ENCODE measurements at regions not wholly inside any gene's neighbourhood (a gene's known extent, or its start where the extent isn't known, plus 50 kb on each side); places are given as distances from the start of the nearest gene placed in this dataset.

- peak overlapping the region; percentile 19 for H3K9ac ChIP-seq (ENCODE audit: low read depth, low read length)
- no peaks in the 10 kb centered on the region for H3K9me3 ChIP-seq (replicated peaks; ENCODE audit: low read length)
- no peaks in the 10 kb centered on the region for H3K36me3 ChIP-seq (ENCODE audit: insufficient read depth, low read length)
- no peak overlapping the region for H3K4me3 ChIP-seq (ENCODE audit: low read length)
- H3K4me1 ChIP-seq (ENCODE audit: control insufficient read depth, insufficient read depth, low read length) = peaks cover 29% of the 10 kb centered on the region
- no peaks in the 10 kb centered on the region for H3K27me3 ChIP-seq (ENCODE audit: control insufficient read depth, insufficient read depth, low read length)
- H3K4me2 ChIP-seq (ENCODE audit: low read length) = no peak overlapping the region
Observed at GRCh38 chr14:50045039-50045711, 71.2 kb downstream of the VCPKMT start.

GRCh38 chr14:50045837-50046236 is 70.5 kb downstream of the VCPKMT start:
- Histone ChIP-seq H3K4me1 (ENCODE audit: control insufficient read depth, insufficient read depth, low read length) (peaks cover 23% of the 10 kb centered on the region), H3K27me3 (ENCODE audit: control insufficient read depth, insufficient read depth, low read length) (no peaks in the 10 kb centered on the region), H3K4me3 (ENCODE audit: low read length) (no peak overlapping the region), H3K4me2 (ENCODE audit: low read length) (no peak overlapping the region), H3K36me3 (ENCODE audit: insufficient read depth, low read length) (no peaks in the 10 kb centered on the region), H3K9me3 (replicated peaks; ENCODE audit: low read length) (no peaks in the 10 kb centered on the region), H3K9ac (ENCODE audit: low read depth, low read length) (no peak overlapping the region)

DNA sequence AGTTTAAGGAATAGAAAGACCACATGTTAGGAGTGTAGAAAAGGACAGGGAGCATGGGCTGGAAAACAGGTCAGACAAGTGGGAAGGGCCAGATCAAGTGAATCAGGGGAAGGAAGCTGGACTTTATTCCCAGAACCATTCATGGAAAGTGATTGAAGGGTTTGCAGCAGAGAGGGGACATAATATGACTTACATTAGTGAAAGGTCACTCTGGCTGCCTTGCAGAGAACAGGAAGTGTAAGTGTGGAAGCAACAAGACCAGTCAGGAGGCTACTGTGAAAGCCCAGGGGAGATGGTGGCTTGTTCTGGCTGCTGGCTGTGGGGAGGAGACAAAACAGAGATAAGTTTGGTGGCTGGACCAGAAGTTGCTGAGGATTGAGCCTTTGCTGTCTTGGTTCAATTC is 69.1 kb downstream of the VCPKMT start:
- peaks cover 18% of the 10 kb centered on the region for H3K4me1 ChIP-seq (ENCODE audit: control insufficient read depth, insufficient read depth, low read length)
- no peak overlapping the region for H3K9ac ChIP-seq (ENCODE audit: low read depth, low read length)
- H3K4me2 ChIP-seq (ENCODE audit: low read length) = no peak overlapping the region
- H3K36me3 ChIP-seq (ENCODE audit: insufficient read depth, low read length) = no peaks in the 10 kb centered on the region
- no peaks in the 10 kb centered on the region for H3K9me3 ChIP-seq (replicated peaks; ENCODE audit: low read length)
- no peaks in the 10 kb centered on the region for H3K27me3 ChIP-seq (ENCODE audit: control insufficient read depth, insufficient read depth, low read length)
- H3K4me3 ChIP-seq (ENCODE audit: low read length) = no peak overlapping the region

DNA sequence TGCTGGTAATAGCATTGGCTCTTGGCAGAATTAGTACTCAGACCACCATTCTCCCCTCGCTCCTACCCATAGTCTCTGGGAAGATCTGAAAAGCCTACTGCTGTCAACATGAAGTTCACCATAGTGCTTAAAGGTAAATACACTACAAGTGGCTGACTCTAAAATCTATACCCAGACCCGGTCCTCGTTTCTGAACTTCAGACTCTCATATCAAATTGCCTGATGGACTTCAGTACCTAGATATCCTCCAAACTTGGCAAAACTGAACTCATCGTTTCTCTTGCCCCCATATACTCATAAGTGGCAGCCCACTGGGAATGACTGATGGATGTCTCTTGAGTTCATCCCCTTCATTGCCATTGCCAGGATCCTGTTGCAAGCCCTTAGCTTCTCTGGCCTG is 67.3 kb downstream of the VCPKMT start:
- H3K4me2 ChIP-seq (ENCODE audit: low read length) = no peak overlapping the region
- peaks cover 14% of the 10 kb centered on the region for H3K4me1 ChIP-seq (ENCODE audit: control insufficient read depth, insufficient read depth, low read length)
- H3K9me3 ChIP-seq (replicated peaks; ENCODE audit: low read length) = no peaks in the 10 kb centered on the region
- H3K9ac ChIP-seq (ENCODE audit: low read depth, low read length) = no peak overlapping the region
- H3K27me3 ChIP-seq (ENCODE audit: control insufficient read depth, insufficient read depth, low read length) = no peaks in the 10 kb centered on the region
- no peaks in the 10 kb centered on the region for H3K36me3 ChIP-seq (ENCODE audit: insufficient read depth, low read length)
- no peak overlapping the region for H3K4me3 ChIP-seq (ENCODE audit: low read length)

GRCh38 chr14:50049703-50050570 is 66.4 kb downstream of the VCPKMT start:
- Histone ChIP-seq H3K4me1 (ENCODE audit: control insufficient read depth, insufficient read depth, low read length) (peaks cover 6% of the 10 kb centered on the region), H3K9me3 (replicated peaks; ENCODE audit: low read length) (no peaks in the 10 kb centered on the region), H3K36me3 (ENCODE audit: insufficient read depth, low read length) (no peaks in the 10 kb centered on the region), H3K4me2 (ENCODE audit: low read length) (no peak overlapping the region), H3K27me3 (ENCODE audit: control insufficient read depth, insufficient read depth, low read length) (no peaks in the 10 kb centered on the region), H3K9ac (ENCODE audit: low read depth, low read length) (no peak overlapping the region), H3K4me3 (ENCODE audit: low read length) (no peak overlapping the region)

GRCh38 chr14:50051106-50051505 is 65.3 kb downstream of the VCPKMT start:
- H3K4me1 ChIP-seq (ENCODE audit: control insufficient read depth, insufficient read depth, low read length) = peaks cover 3% of the 10 kb centered on the region
- H3K27me3 ChIP-seq (ENCODE audit: control insufficient read depth, insufficient read depth, low read length) = no peaks in the 10 kb centered on the region
- H3K4me2 ChIP-seq (ENCODE audit: low read length) = no peak overlapping the region
- no peak overlapping the region for H3K4me3 ChIP-seq (ENCODE audit: low read length)
- no peaks in the 10 kb centered on the region for H3K9me3 ChIP-seq (replicated peaks; ENCODE audit: low read length)
- no peak overlapping the region for H3K9ac ChIP-seq (ENCODE audit: low read depth, low read length)
- no peaks in the 10 kb centered on the region for H3K36me3 ChIP-seq (ENCODE audit: insufficient read depth, low read length)

GRCh38 chr14:50051706-50052105 is 64.7 kb downstream of the VCPKMT start:
- Histone ChIP-seq H3K4me1 (ENCODE audit: control insufficient read depth, insufficient read depth, low read length) (peaks cover 3% of the 10 kb centered on the region), H3K4me2 (ENCODE audit: low read length) (no peak overlapping the region), H3K27me3 (ENCODE audit: control insufficient read depth, insufficient read depth, low read length) (no peaks in the 10 kb centered on the region), H3K36me3 (ENCODE audit: insufficient read depth, low read length) (no peaks in the 10 kb centered on the region), H3K9me3 (replicated peaks; ENCODE audit: low read length) (no peaks in the 10 kb centered on the region), H3K4me3 (ENCODE audit: low read length) (no peak overlapping the region), H3K9ac (ENCODE audit: low read depth, low read length) (no peak overlapping the region)

GRCh38 chr14:50052517-50052916 is 63.9 kb downstream of the VCPKMT start:
- Histone ChIP-seq H3K9ac (ENCODE audit: low read depth, low read length) (no peak overlapping the region), H3K27me3 (ENCODE audit: control insufficient read depth, insufficient read depth, low read length) (no peaks in the 10 kb centered on the region), H3K4me2 (ENCODE audit: low read length) (no peak overlapping the region), H3K4me3 (ENCODE audit: low read length) (no peak overlapping the region), H3K36me3 (ENCODE audit: insufficient read depth, low read length) (no peaks in the 10 kb centered on the region), H3K9me3 (replicated peaks; ENCODE audit: low read length) (no peaks in the 10 kb centered on the region), H3K4me1 (ENCODE audit: control insufficient read depth, insufficient read depth, low read length) (peaks cover 3% of the 10 kb centered on the region)

- H3K4me2 ChIP-seq (ENCODE audit: low read length) = no peak overlapping the region
- no peaks in the 10 kb centered on the region for H3K36me3 ChIP-seq (ENCODE audit: insufficient read depth, low read length)
- no peaks in the 10 kb centered on the region for H3K27me3 ChIP-seq (ENCODE audit: control insufficient read depth, insufficient read depth, low read length)
- peaks cover 3% of the 10 kb centered on the region for H3K4me1 ChIP-seq (ENCODE audit: control insufficient read depth, insufficient read depth, low read length)
- no peak overlapping the region for H3K4me3 ChIP-seq (ENCODE audit: low read length)
- no peaks in the 10 kb centered on the region for H3K9me3 ChIP-seq (replicated peaks; ENCODE audit: low read length)
- H3K9ac ChIP-seq (ENCODE audit: low read depth, low read length) = no peak overlapping the region
Observed at GRCh38 chr14:50053935-50054334, 62.4 kb downstream of the VCPKMT start.

DNA sequence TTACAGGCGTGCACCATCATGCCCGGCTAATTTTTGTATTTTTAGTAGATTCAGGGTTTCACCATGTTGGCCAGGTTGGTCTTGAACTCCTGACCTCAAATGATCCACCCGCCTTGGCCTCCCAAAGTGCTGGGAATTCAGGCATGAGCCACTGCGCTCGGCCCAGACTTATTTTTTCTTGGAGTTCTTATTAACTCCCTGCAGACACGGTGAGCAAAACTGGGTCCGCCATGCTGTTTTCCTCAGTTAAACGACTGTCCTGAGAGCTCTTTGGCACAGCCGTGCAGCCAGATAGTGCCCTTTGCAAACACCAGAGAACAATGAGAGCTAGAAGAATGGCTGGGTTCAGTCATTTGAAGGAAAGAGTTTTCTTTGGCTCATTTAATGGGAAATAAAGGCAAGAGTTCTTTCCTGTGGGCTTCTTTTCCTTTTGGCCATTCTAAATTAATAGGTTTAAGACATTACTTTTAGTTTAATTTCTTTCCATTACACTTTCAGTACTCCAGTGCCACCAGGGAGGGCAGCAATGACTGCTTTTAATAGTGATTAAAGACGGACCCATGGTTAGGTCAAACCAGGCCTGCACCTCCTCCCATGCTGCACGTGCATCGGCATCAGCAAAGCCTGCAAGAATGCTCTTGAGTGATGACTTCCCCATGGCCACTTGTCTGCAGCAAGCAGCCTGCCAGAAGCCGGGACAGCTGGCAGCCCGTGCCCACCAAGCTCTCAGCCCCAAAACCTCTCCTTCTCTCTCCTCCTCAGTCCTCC is 60.7 kb downstream of the VCPKMT start:
- H3K4me1 ChIP-seq (ENCODE audit: control insufficient read depth, insufficient read depth, low read length) = peaks cover 10% of the 10 kb centered on the region
- no peak overlapping the region for H3K9ac ChIP-seq (ENCODE audit: low read depth, low read length)
- H3K4me2 ChIP-seq (ENCODE audit: low read length) = no peak overlapping the region
- H3K36me3 ChIP-seq (ENCODE audit: insufficient read depth, low read length) = no peaks in the 10 kb centered on the region
- no peaks in the 10 kb centered on the region for H3K27me3 ChIP-seq (ENCODE audit: control insufficient read depth, insufficient read depth, low read length)
- H3K4me3 ChIP-seq (ENCODE audit: low read length) = no peak overlapping the region
- H3K9me3 ChIP-seq (replicated peaks; ENCODE audit: low read length) = no peaks in the 10 kb centered on the region

DNA sequence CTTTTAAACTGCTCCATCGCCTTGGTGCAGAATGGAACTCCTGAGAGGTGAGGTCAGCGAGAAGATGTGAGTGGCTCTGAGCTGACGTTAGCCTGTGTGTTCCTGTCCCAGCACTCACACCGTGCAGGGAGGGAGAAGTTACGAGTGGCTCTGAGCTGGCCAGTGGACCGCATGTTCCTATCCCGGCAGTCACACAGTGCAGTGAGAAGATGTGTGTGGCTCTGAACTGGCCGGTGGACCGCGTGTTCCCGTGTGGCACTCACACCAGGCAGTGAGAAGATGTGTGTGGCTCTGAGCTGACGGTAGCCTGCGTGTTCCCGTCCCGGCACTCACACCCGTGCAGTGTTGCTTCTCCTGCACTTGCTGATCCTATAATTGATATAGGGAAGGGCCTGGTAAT is 59.9 kb downstream of the VCPKMT start:
- Histone ChIP-seq H3K4me1 (ENCODE audit: control insufficient read depth, insufficient read depth, low read length) (peaks cover 17% of the 10 kb centered on the region), H3K36me3 (ENCODE audit: insufficient read depth, low read length) (no peaks in the 10 kb centered on the region), H3K9ac (ENCODE audit: low read depth, low read length) (no peak overlapping the region), H3K4me3 (ENCODE audit: low read length) (no peak overlapping the region), H3K9me3 (replicated peaks; ENCODE audit: low read length) (no peaks in the 10 kb centered on the region), H3K27me3 (ENCODE audit: control insufficient read depth, insufficient read depth, low read length) (no peaks in the 10 kb centered on the region), H3K4me2 (ENCODE audit: low read length) (no peak overlapping the region)

Measured in skeletal muscle satellite cell (primary cell).